H9 (cell line): ENCODE measurements at regions not wholly inside any gene's neighbourhood (a gene's known extent, or its start where the extent isn't known, plus 50 kb on each side); places are given as distances from the start of the nearest gene placed in this dataset.

Experiments used
- DNase-seq: peaks from one replicate; pipeline ENCODE4 v3.0.0-alpha.2; 2017
- H2AFZ ChIP-seq: one replicate; pipeline ENCODE4 v1.6.1; 2013; ENCODE audit warnings: mild to moderate bottlenecking, low read length, control low read depth, moderate library complexity
- H2AK5ac ChIP-seq: 2 replicates; pipeline ENCODE4 v1.6.1; 2013; ENCODE audit warnings: low read length, control low read depth, mixed read lengths; ENCODE audit not compliant: insufficient read length
- H2BK120ac ChIP-seq: one replicate; pipeline ENCODE4 v1.6.1; 2013; ENCODE audit warnings: low read depth, mild to moderate bottlenecking, low read length, control low read depth, inconsistent platforms; ENCODE audit not compliant: poor library complexity, severe bottlenecking
- H2BK12ac ChIP-seq: 2 replicates; pipeline ENCODE4 v1.6.1; 2013; ENCODE audit warnings: low read length, control low read depth, mixed read lengths, low read depth; ENCODE audit not compliant: insufficient read length
- H2BK15ac ChIP-seq: 2 replicates; pipeline ENCODE4 v1.6.1; 2013; ENCODE audit warnings: low read depth, low read length, control low read depth
- H2BK20ac ChIP-seq: one replicate; pipeline ENCODE4 v1.6.1; 2013; ENCODE audit warnings: low read depth, mild to moderate bottlenecking, low read length, control low read depth, inconsistent platforms; ENCODE audit not compliant: poor library complexity, severe bottlenecking
- H2BK5ac ChIP-seq: 2 replicates; pipeline ENCODE4 v1.6.1; 2013; ENCODE audit warnings: low read length, control low read depth, mixed read lengths; ENCODE audit not compliant: insufficient read length
- H3K14ac ChIP-seq: 2 replicates; pipeline ENCODE4 v1.6.1; 2013; ENCODE audit warnings: low read length, control low read depth; ENCODE audit not compliant: insufficient read depth
- H3K18ac ChIP-seq: 2 replicates; pipeline ENCODE4 v1.6.1; 2013; ENCODE audit warnings: low read depth, mild to moderate bottlenecking, mixed read lengths, low read length, control low read depth; ENCODE audit not compliant: insufficient read length
- H3K23ac ChIP-seq: 2 replicates; pipeline ENCODE4 v1.6.1; 2013; ENCODE audit warnings: low read length, control low read depth, mixed read lengths, low read depth; ENCODE audit not compliant: insufficient read length
- H3K23me2 ChIP-seq: 2 replicates; pipeline ENCODE4 v1.6.1; 2013; ENCODE audit warnings: low read depth, mild to moderate bottlenecking, mixed read lengths, low read length, control low read depth; ENCODE audit not compliant: insufficient read length, poor library complexity, severe bottlenecking
- H3K27ac ChIP-seq: 2 replicates; pipeline ENCODE4 v1.5.1; 2013; ENCODE audit warnings: low read length, control low read depth, mixed read lengths, low read depth; ENCODE audit not compliant: insufficient read length
- H3K27me3 ChIP-seq: 2 replicates; pipeline ENCODE4 v1.6.1; 2013; ENCODE audit warnings: low read length, control low read depth, inconsistent platforms; ENCODE audit not compliant: insufficient read depth
- H3K4ac ChIP-seq: 2 replicates; pipeline ENCODE4 v1.6.1; 2013; ENCODE audit warnings: low read depth, mild to moderate bottlenecking, control low read depth, inconsistent platforms, low read length, moderate library complexity
- H3K4me1 ChIP-seq: 2 replicates; pipeline ENCODE4 v1.6.1; 2013; ENCODE audit warnings: low read length, control low read depth, inconsistent platforms; ENCODE audit not compliant: insufficient read depth
- H3K4me2 ChIP-seq: 2 replicates; pipeline ENCODE4 v1.6.1; 2013; ENCODE audit warnings: low read length, control low read depth, mixed read lengths; ENCODE audit not compliant: insufficient read length, insufficient read depth
- H3K56ac ChIP-seq: 2 replicates; pipeline ENCODE4 v1.6.1; 2013; ENCODE audit warnings: low read depth, mild to moderate bottlenecking, mixed read lengths, low read length, control low read depth; ENCODE audit not compliant: insufficient read length
- H3K79me1 ChIP-seq: 2 replicates; pipeline ENCODE4 v1.6.1; 2013; ENCODE audit warnings: low read depth, mild to moderate bottlenecking, moderate library complexity, low read length, control low read depth, inconsistent platforms; ENCODE audit not compliant: insufficient read depth, poor library complexity, severe bottlenecking
- H3K79me2 ChIP-seq: 2 replicates; pipeline ENCODE4 v1.6.1; 2013; ENCODE audit warnings: low read length, control low read depth, inconsistent platforms; ENCODE audit not compliant: insufficient read depth
- H3K9ac ChIP-seq: 2 replicates; pipeline ENCODE4 v1.6.1; 2013; ENCODE audit warnings: low read length, control low read depth, mixed read lengths; ENCODE audit not compliant: insufficient read length; ENCODE audit errors: extremely low read depth
- H3K9me3 ChIP-seq: one replicate; pipeline ENCODE4 v1.6.1; 2013; ENCODE audit warnings: low read depth, low read length, inconsistent platforms; ENCODE audit not compliant: control insufficient read depth
- H3T11ph ChIP-seq: one replicate; pipeline ENCODE4 v1.6.1; 2013; ENCODE audit warnings: mild to moderate bottlenecking, low read length, control low read depth, inconsistent platforms
- H4K20me1 ChIP-seq: one replicate; pipeline ENCODE4 v1.6.1; 2013; ENCODE audit not compliant: control insufficient read depth, insufficient read length, insufficient read depth
- H4K5ac ChIP-seq: 2 replicates; pipeline ENCODE4 v1.6.1; 2013; ENCODE audit warnings: low read depth, mild to moderate bottlenecking, mixed read lengths, low read length, control low read depth; ENCODE audit not compliant: insufficient read length
- H4K8ac ChIP-seq: replicated peaks from 2 replicates; pipeline ENCODE4 v1.6.1; 2013; ENCODE audit warnings: low read length, control low read depth, mixed read lengths, low read depth; ENCODE audit not compliant: insufficient read length
- H4K91ac ChIP-seq: 2 replicates; pipeline ENCODE4 v1.6.1; 2013; ENCODE audit warnings: low read depth, mild to moderate bottlenecking, moderate library complexity, mixed read lengths, low read length, control low read depth; ENCODE audit not compliant: insufficient read length
- H3K27ac Mint-ChIP-seq, 3 experiments: 2 replicates in 2 of 3; 3 replicates in 1 of 3; pipeline ENCODE4 v1.8.0; 2020 to 2021; ENCODE audit warnings: mixed read lengths in 3 of 3, mild to moderate bottlenecking in 1 of 3, moderate library complexity in 1 of 3
- H3K27me3 Mint-ChIP-seq: 2 replicates; pipeline ENCODE4 v1.8.0; 2021; ENCODE audit warnings: low read depth, mild to moderate bottlenecking, moderate library complexity, mixed read lengths
- H3K36me3 Mint-ChIP-seq, 3 experiments: 2 replicates in 2 of 3; 3 replicates in 1 of 3; pipeline ENCODE4 v1.8.0; 2020 to 2021; ENCODE audit warnings: low read depth in 3 of 3, mixed read lengths in 3 of 3; ENCODE audit not compliant: insufficient read depth in 1 of 3
- H3K4me1 Mint-ChIP-seq, 2 experiments: 2 replicates each; pipeline ENCODE4 v1.8.0; 2020; ENCODE audit warnings: mixed read lengths in 2 of 2
- H3K4me3 Mint-ChIP-seq, 2 experiments: 2 replicates in 1 of 2; 3 replicates in 1 of 2; pipeline ENCODE4 v1.8.0; 2020 to 2021; ENCODE audit warnings: mild to moderate bottlenecking in 2 of 2, mixed read lengths in 2 of 2, moderate library complexity in 1 of 2
- H3K9me3 Mint-ChIP-seq, 2 experiments: 2 replicates in 1 of 2; 3 replicates in 1 of 2; pipeline ENCODE4 v1.8.0; 2020; ENCODE audit warnings: mild to moderate bottlenecking in 2 of 2, mixed read lengths in 2 of 2, moderate library complexity in 1 of 2
- TF ChIP-seq, protein P1 (sequence below): fragments of 200-600 bp; sonication (generic); conservative IDR thresholded peaks from 3 replicates; pipeline ENCODE4 v1.8.0; 2021; ENCODE audit warnings: antibody characterized with exemption, mild to moderate bottlenecking

DNA sequence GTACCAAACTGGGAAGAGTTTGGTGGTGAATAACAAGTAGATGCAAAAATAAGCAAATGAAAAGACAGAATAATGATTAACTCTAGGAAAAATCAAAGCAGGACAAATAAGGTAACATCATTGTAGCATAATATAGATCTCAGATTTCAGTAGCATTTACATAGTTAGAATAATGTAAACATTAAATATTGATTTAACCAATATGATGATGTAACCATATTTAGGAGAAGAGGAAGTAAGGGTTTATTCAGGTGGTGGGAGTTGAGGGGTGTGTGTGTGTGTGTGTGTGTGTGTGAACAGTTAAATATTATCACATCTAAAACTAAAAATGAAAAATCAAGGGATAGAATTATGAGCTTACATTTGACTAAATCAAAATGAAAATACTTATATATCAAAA, 143.4 kb downstream of the NPR3 start:
- no peak overlapping the region for H2BK15ac ChIP-seq
- no peak overlapping the region for H3K23ac ChIP-seq
- peaks cover 2% of the 10 kb centered on the region for H3K4me1 ChIP-seq
- no peak overlapping the region for H2BK5ac ChIP-seq
- Mint-ChIP-seq H3K4me1 (peaks cover 11 to 16% of the 10 kb centered on the region in 2 experiments), H3K9me3 (peaks cover 20% of the 10 kb centered on the region in 2 experiments), H3K36me3 (peaks cover 2 to 10% (median 5%) of the 10 kb centered on the region in 3 experiments; a peak in 6 of 7 replicates), H3K4me3 (no peak overlapping the region), H3K27me3 (peaks cover 16% of the 10 kb centered on the region), H3K27ac (no peak overlapping the region)
- H3K79me1 ChIP-seq, result no peaks in the 10 kb centered on the region
- no peak overlapping the region for H2BK120ac ChIP-seq
- H2AK5ac ChIP-seq, result no peak overlapping the region
- H3T11ph ChIP-seq, result no peak overlapping the region
- no peak overlapping the region for H3K4me2 ChIP-seq
- H3K9ac ChIP-seq, result no peak overlapping the region
- no peak overlapping the region for H2BK12ac ChIP-seq
- no peak overlapping the region for H2AFZ ChIP-seq
- no peak overlapping the region for H2BK20ac ChIP-seq
- no peaks in the 10 kb centered on the region for H3K79me2 ChIP-seq
- no peak overlapping the region for H4K8ac ChIP-seq
- no peaks in the 10 kb centered on the region for H4K20me1 ChIP-seq
- H3K14ac ChIP-seq, result no peak overlapping the region
- no peak overlapping the region for H4K5ac ChIP-seq
- H3K18ac ChIP-seq, result no peak overlapping the region
- H3K23me2 ChIP-seq, result no peaks in the 10 kb centered on the region
- no peaks in the 10 kb centered on the region for H3K27me3 ChIP-seq
- no peaks in the 10 kb centered on the region for H3K9me3 ChIP-seq
- no peak for DNase-seq
- TF ChIP-seq, protein P1, sequence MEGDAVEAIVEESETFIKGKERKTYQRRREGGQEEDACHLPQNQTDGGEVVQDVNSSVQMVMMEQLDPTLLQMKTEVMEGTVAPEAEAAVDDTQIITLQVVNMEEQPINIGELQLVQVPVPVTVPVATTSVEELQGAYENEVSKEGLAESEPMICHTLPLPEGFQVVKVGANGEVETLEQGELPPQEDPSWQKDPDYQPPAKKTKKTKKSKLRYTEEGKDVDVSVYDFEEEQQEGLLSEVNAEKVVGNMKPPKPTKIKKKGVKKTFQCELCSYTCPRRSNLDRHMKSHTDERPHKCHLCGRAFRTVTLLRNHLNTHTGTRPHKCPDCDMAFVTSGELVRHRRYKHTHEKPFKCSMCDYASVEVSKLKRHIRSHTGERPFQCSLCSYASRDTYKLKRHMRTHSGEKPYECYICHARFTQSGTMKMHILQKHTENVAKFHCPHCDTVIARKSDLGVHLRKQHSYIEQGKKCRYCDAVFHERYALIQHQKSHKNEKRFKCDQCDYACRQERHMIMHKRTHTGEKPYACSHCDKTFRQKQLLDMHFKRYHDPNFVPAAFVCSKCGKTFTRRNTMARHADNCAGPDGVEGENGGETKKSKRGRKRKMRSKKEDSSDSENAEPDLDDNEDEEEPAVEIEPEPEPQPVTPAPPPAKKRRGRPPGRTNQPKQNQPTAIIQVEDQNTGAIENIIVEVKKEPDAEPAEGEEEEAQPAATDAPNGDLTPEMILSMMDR, result no peak
- no peak overlapping the region for H3K56ac ChIP-seq
- H3K27ac ChIP-seq, result no peak overlapping the region
- no peak overlapping the region for H3K4ac ChIP-seq
- H4K91ac ChIP-seq, result no peak overlapping the region
